ENCODE measurements at regions not wholly inside any gene's neighbourhood (a gene's known extent, or its start where the extent isn't known, plus 50 kb on each side); places are given as distances from the start of the nearest gene placed in this dataset.
"Not testable (repeated sequence)": the region's sequence is repeated elsewhere in the genome, so short reads cannot be mapped to it uniquely, and the experiment has no call there.

DNA sequence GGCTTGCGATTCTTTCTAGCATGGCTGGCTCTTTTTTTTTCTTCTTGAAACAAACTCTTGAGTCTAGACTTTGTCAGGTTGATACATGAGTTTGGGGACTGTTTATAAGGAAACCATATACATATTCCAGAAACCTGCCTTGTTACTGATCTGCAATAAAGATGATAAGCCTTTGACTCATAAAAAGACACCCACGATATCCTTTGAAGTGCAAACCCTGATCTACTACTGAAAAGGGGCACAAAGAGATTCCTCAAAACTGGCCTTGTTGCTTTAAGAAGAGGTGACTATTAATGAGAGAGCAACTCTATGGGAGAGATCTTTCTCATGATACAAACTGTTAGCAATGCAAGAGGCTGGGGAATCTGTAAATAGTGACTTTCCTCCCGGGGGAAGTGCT lies 247.1 kb downstream of the ANKRD30B start:
- DNase-seq = not testable (repeated sequence)

DNA sequence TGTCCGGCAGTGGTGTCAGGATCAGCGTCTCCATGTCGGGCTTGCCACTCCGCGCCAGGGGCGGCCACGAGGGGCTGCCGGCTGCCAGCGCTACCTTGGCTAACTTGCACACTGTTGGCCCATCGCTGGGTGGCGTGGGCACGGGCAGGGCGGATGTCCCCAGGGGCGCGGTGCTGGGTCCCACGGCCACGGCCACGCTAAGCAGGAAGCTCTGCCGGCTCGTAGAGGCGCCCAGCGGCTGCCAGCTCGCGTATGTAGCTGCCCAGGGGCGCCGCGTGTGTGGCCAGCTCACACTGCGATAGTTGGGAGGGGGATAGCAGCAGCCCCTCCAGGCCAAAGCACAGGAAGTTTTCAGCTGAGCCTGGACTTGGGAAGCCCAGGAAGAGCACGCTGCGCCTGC lies 249.4 kb downstream of the ANKRD30B start:
- DNase-seq = no peak

DNA sequence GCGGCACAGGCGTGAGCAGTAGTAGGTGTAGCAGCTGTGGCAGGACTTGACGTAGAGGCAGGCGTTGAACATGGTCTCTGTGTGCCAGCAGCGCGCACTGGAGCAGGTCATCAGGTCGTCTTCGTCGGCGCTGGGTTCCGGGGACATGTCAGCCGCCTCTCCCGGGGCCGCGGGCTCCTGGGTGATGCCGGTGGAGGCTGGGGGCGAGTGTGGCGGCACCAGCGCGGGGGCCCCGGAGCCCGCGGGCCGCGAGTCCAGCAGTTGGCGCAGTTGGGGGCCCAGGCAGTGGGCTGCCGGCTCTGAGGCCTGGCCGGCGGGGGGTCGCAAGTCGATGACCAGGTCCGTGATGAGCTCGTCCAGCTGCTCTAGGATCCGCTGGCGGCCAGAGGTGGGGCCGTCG lies 249.9 kb downstream of the ANKRD30B start:
- DNase-seq = not testable (repeated sequence)

DNA sequence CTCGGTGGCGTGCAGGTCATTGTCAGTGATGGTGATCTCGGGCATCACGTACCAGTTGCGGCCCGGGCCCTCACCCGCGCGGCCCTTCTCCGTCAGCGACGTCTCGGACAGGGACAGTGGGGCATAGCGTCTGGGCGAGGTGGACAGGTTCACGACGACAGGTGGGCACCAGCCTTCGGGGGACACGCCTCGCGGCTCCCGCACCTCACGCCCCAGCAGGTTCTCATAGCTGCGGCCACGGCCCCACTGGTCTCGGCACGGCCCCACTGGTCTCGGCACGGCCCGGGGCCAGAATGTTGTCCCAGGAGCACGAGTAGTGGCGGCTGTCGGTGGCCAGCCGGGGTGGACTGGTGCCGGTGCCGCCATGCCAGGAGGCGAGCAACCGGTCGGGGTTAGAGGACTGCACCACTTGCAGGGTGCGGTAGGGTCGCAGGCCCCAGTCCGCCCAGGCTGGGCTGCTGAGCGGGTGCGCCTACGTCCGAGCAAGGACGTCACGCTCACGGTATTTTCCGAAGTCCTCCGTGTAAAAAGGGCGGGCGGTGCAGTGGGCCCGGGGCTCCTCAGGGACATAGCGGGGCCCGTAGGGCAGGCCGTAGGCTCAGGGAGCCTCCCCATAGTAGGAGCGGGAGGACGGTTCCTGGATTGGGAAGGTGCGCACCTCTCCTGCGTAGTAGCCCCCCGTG lies 250.5 kb downstream of the ANKRD30B start:
- DNase-seq = not testable (repeated sequence)

DNA sequence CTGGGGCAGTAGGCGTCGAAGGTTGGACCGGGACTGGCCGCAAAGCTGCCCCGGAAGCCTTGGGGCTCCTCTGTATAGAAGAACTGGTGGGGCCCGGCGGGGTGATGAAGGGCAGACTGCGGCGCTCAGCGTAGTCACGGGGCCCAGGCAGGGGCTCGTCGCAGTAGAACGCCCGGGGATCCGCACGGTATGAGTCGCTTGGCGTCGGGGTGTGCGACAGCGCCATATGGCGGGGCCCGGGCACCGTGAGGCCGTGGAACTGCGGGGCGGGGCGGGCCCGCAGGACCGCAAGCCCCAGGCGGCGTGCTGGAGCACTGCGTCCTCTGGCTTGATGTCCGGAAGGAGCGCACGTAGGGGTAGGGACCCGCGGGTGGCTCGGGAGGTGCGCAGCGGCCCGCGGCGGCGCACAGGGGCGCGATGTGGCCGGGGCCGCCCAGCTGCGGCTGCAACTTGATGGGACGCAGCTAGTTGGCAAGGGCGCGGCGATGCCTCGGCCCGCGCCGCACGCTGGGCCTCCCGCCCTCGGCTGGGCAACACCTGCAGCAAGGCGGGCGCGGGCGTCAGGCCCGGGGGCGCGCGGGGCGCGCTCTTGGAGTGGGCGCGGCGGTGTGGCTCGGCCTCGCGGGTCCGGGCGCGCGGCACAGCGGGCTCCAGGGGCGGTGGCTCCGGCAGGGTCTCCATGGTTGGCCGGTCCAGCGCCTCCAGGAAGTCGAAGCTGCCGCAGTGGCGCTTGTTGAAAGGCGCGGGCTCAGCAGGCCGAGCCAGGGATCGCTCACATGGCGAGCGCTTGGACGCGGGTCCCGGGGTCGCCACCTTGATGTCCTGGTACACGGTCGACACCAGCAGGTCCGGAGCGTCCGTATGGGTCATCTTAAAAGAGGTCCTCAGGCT lies 251.4 kb downstream of the ANKRD30B start:
- DNase-seq = no peak

DNA sequence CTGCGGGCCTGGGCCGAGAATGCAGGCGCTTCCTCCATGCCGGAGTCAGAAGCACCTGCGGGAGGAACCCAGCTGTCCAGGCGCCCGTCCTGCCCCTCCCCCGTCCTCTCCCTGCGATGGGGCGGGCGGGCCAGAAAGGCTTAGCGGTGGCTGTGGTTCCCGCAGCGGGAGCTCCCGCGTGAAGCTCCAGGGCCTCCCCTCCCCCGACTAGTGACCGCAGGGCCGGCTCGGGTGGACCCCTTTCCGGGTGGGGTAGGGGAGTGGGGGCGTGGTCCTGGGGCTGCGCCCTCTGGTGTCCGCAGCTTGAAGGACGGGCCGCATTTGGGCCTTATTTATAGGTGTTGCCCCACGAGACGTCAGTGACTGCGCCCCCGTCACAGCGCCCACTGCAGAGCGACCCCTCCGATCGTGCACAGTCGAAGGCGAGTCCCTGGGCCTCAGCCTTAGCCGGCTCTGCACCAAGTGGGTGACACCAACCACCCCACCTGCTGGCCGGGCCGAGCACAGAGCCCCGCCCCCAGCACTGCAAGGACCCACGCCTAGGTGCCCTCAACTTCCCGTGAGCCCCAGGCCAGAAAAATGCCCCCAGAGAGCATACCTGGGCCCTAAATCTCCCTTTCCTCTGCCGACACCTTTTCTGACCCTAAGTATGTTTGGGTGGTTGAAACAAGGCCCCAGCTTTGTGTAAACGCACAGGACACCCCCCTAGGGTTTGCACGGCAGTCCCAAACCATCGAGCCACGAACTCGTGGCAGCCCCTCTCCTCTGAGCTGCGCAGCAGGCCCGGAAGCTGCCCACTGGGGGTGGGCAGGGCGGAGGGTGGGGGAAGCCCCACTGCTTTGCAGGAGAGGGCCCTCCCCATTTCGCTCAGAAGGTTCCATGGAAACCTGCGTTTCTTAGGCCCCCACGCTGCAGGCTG lies 252.4 kb downstream of the ANKRD30B start:
- DNase-seq = not testable (repeated sequence)

DNA sequence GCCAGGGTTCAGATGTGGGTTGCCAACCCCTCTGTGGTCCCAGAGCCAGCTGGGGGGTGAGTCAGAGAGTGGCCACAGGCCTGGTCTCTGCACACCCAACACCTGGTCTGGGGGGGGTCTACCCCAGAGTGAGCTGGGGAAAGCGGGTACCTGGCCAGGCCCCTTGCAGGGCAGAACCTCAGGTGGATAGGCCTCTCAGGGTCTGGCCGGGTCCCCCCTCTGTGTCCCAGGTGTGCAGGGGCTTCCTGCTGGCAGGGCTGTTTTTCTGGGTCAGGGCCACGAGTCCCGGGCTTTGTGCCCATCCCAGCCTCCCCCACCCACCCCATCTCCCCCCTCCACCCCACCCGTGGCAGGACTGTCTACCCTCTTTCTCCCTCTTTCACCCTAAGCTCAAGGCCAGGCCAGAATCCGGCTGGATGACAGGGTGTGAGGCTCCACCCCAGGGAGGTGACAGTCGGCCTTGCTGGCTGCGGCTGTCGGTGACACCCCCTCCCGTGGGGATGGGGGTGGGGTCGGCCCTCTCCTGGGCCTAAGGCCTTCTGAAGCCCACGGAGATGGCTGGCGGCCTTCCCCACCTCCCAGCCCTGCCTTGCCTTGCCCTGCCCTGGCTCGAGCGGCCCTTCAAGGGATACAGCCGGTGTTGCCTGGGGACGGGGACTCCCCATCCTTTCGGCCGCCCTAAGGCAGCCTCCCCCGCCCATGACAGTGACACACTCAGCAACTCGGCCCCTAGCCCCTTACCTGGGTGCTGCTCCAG lies 253.2 kb downstream of the ANKRD30B start:
- DNase-seq = not testable (repeated sequence)

DNA sequence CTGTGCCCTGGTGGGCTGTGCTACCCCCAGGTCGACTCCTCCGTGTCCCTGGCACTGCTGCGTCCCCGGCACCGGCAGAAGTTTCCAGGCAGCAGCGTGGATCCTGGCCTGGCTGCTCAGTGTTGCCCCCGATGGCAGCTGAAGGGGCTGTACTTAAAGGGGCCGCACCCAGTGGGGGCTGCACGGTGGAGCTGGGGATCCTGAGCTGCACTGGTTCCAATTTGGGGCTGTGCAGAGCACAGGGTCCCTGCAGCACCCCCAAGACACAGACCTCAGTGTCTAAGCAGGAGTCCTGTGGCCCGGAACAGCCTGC lies 253.8 kb downstream of the ANKRD30B start:
- not testable (repeated sequence) for DNase-seq

DNA sequence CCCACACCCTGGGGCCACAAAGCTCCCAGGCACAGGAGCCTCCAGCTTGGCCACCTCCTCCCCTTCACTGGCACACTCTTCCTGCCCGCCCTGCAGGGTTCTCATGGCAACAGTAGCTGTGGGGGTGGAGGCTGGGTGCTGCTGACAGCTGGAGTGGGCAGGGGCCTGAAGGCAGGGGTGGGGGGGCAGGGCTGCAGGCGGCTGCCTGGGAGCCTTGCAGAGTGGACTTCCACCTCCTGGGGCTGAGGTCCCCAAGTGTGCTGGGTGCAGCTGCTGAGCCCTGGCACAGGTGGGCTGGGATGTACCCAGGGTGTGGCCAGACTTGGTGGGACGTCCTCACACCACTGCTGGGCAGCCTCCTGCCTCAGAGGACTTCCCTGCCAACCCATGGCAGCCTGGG lies 254.8 kb downstream of the ANKRD30B start:
- not testable (repeated sequence) for DNase-seq

DNA sequence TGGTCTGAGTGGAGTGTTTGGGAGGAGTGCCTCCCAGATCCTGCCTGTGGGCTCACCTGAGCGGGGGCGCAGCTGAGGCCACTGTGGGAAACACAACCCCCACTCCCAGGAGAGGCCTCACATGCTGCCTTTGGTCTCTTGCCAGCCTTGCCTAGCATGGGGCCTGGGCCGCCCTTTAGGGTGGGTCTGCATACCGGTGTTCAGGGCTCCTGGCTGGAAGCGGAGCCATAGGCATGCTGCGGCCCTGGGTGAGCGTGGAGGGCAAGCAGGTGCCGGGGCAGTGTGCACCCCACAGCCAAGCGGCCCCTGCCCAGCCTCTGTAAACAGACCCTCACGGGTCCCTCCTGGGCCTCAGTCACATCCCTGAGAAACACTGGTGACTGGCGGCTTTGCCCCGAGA lies 255.3 kb downstream of the ANKRD30B start:
- not testable (repeated sequence) for DNase-seq

DNA sequence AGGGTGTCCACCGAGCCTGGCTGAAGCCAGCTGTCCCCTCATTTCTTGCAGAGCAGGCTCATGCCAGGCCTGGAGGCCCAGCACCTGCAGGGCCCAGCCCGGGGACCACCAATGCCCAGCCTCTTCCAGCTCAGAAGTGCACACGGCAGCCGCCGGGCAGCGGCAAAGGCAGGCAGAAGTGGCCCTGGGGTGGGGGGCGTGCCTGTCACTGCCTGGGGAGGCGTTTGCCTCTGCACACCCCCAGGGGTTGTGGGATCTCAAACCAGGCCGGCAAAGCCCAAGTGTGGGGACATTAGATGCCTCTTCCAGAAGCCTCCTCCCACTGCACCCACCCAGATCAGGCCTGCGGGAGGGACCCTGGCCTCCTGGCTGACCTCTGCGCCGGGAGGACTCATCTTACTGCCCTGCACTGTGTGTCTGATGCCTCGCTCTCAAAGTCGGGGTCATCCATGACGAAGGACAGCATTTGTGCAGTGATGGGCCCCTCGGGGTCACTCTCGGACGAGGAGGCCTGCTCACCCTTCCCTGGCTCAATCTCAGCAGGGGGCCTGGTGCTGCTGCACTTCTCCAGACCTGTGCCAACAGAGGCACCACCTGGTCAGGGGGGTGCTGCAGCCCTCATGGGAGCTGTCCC lies 255.8 kb downstream of the ANKRD30B start:
- DNase-seq = not testable (repeated sequence)

DNA sequence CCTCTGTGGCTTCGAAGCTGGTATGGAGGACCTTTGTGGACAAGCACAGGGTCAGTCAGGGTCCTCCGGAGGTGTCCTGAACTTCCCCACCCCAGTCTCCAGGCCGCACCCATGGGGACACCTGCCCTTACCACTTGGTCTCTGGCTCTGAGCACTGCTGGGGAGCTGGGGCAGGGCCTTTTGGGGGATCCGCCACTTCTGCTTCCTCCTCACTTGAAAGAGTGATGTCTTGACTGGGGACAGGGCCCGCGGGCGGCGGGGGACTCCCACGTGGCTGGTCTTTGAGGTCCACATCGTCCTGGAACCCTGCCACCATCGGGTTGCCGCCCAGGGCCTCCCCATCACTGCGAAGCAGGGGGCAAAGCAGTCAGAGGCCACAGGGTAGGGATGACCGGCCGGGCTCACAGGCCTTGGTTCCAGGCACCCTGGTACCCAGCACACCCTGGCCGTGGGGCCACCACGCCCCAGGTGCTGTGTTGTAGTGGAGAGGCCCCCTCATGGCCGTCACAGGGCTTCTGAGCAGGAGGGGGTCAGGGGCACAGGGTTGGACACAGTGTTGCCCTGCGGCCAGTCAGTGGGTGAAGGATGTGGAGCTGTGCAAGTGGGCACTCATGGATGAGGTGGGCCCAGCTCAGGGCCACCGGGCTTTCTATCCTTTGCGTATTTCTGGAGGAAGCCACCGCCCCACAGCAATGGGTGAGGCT lies 256.4 kb downstream of the ANKRD30B start:
- DNase-seq = not testable (repeated sequence)

DNA sequence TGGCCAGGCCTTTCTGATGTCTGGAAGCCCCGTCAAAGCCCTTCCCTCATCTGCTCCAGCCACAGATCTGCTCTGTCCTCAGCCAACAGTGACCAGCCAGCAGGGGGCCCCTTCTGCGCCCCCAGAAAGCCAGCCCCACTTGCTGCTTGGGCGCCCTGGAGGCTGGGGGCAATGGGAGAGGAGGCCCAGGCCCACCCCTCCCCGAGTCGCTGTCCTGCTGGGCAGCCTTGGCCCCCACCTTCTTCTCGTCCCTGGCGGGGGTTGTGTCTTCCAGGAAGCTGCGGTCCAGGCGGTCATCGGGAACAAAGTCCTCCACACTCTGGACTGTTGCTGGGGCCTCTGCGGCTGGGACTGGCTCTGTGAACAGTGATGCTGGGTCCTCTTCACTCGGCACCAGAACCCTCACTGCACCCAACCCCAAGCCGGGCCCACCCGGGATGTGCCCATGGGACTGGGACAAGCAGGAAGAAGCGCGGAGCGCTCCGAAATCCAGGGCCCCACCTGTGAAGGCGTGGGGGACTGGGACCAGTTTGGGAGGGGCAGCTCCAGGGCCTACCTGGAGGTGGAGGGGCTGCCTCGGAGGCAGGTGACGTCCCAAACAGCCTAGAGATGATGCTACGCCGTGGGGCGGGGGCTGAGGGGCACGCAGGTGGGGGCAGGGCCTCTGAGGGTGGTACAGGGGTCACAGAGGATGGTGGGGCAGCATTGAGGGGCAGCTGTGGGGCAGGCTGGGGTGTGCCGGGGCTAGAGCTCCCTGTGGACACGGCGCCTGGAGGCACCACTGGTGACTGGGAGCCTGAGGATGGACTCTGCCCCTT lies 257.6 kb downstream of the ANKRD30B start:
- no peak for DNase-seq

DNA sequence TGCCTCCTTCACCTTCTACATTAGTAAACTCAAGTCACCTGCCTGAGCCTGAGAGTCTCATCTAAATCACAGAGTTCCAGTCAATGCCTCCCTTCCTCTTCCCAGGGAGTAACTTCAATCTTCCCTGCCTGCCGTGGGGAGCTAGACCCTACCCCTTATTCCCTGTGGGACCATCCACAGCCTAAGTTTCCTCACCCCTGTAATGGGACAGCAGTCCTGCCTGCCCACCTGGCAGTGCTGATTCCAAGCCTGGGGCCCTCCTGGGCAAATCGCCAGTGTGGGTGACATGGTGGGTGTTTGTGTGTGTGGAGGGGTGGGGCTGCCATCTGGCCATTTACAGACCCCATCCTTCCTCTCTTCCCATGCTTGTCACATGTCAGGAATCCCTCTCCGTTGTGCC lies 258.6 kb downstream of the ANKRD30B start:
- not testable (repeated sequence) for DNase-seq

DNA sequence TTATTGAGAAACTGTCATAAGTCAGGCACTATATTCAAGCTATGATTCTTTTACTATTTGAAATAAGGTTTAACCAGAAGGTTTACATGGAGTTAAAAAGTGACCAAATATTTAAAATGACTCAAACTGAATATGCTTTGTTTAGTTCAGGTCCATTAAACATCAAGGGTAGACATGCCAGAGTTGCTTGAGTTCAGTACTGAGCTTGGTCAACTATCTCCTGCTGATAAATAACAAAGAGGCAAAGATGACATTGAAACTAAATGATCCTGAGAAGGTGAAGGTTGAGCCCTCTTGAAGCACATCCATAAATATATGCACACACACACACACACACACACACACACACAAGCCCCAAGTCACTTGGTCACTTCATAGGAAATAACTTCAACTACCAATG lies 278.1 kb downstream of the ANKRD30B start:
- DNase-seq = not testable (repeated sequence)

DNA sequence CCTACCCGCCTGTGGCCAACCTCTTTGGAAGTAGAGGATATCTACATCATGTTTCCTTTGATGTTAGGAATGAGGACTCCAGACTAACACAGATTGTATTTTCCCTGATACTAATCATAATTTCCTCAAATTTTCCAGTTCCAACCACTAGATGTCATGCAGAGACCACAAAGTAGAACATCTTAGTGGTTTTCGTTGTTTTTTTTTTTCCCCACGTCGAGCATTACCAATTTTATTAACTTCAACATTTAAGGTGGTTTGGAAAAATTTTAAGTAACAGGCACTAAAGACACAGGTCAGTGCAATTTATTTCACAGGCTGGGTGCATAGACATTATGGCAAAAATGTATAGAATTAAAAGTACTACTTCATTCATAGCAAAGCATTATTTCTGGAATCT lies 280.1 kb downstream of the ANKRD30B start:
- not testable (repeated sequence) for DNase-seq

DNA sequence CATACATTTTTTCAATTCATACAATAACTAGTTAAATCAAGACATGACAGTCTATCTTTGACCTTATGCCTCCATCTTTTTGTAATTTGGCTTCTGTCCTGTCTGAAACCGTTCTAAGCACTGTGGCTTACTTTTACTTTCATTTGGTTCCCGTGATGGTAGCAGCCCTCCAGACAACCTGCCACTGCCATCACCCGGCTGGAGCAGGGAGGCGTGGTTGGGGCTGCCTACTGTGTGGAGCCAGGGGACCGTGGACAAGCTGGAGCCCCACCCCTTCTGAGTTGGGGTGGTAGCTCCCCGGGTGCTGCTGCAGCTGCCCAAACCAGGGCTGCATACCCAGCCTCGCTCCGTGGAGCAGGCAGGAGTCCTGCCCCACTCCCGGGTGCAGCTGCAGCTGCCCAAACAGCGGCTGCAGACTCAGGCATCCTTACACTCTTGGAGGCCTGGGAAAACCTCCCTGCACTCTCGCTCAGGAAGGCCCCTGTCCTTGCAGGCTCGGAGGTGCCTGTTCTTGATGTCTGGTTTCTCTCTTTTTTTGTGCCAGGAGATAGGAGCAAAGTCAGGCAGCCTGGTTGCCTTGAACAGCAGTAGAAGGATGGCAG lies 312.4 kb downstream of the ANKRD30B start:
- DNase-seq = not testable (repeated sequence)

DNA sequence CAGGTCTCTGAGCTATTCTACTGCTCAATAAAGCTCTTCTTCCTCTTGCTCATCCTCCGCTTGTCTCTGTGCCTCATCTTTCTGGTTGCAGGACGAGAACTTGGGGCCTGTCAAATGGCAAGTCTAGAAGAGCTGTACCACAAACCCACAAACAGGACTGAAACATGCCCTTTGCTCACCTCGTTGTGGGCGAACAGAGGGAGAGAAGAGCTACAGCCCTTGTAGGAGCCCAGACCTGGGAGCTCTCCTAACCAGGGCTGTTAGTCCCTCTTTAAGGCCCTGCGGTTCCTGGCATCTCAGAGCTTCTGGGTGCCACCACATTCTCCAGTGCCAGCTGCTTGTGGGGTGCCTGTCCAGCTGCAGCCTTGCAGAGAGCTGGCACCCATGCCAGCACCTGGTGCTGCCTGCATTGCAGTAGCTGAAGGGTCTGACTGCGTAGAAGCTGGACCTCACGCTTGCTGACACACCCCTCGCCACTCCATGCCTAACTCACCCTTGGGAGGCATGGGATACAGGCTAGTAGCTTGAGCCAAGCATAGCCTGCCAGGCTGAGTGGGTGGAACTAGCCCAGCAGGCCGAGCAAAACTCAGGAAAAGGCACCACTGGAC lies 313.4 kb downstream of the ANKRD30B start:
- DNase-seq = not testable (repeated sequence)

DNA sequence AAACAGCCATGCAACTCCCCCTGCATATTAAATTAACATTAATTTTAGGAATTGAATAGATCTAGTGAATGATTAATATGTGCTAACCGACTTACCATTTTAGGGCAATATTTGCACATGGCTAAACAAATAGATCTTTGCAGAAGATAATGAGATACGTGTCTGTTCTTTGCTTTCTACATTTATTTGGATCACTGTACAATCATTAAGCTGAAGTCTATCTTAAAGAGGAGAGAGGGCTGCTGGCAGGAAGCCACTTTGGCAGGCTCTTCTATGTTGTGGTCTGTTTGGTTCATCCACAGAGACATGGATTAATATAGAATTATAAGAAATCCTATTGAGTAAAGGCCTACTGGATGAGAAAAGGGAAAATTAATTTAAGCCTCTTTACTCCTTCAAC lies 318.5 kb downstream of the ANKRD30B start:
- not testable (repeated sequence) for DNase-seq
